GM12891 (cell line): ENCODE measurements at regions not wholly inside any gene's neighbourhood (a gene's known extent, or its start where the extent isn't known, plus 50 kb on each side); places are given as distances from the start of the nearest gene placed in this dataset.

Source experiments
- DNase-seq: peaks from one replicate; pipeline ENCODE4 v3.0.0; 2011; ENCODE audit warnings: low spot score; ENCODE audit not compliant: insufficient read length
- FAIRE-seq: peaks from 2 replicates; lab custom pipeline; 2011; peaks lifted over from hg19 to GRCh38; lab: Jason Lieb, UNC
- PAX5 ChIP-seq: IDR thresholded peaks from 2 replicates; pipeline ENCODE4 v1.6.1; 2011; ENCODE audit warnings: low read length, moderate library complexity, mild to moderate bottlenecking; ENCODE audit not compliant: insufficient read depth, severe bottlenecking
- POLR2A ChIP-seq: IDR thresholded peaks from 2 replicates; pipeline ENCODE4 v1.6.1; 2011; ENCODE audit warnings: low read depth, low read length, control low read depth
- POLR2AphosphoS5 ChIP-seq: IDR thresholded peaks from 2 replicates; pipeline ENCODE4 v1.6.1; 2011; ENCODE audit warnings: low read depth, low read length, control low read depth
- POU2F2 ChIP-seq: IDR thresholded peaks from 2 replicates; pipeline ENCODE4 v1.6.1; 2011; ENCODE audit warnings: low read depth, mild to moderate bottlenecking, control low read depth, low read length, moderate library complexity
- SPI1 ChIP-seq: IDR thresholded peaks from 2 replicates; pipeline ENCODE4 v1.6.1; 2011; ENCODE audit warnings: low read depth, low read length, control low read depth
- TAF1 ChIP-seq: IDR thresholded peaks from 2 replicates; pipeline ENCODE4 v1.6.1; 2011; ENCODE audit warnings: low read depth, low read length, control low read depth

DNA sequence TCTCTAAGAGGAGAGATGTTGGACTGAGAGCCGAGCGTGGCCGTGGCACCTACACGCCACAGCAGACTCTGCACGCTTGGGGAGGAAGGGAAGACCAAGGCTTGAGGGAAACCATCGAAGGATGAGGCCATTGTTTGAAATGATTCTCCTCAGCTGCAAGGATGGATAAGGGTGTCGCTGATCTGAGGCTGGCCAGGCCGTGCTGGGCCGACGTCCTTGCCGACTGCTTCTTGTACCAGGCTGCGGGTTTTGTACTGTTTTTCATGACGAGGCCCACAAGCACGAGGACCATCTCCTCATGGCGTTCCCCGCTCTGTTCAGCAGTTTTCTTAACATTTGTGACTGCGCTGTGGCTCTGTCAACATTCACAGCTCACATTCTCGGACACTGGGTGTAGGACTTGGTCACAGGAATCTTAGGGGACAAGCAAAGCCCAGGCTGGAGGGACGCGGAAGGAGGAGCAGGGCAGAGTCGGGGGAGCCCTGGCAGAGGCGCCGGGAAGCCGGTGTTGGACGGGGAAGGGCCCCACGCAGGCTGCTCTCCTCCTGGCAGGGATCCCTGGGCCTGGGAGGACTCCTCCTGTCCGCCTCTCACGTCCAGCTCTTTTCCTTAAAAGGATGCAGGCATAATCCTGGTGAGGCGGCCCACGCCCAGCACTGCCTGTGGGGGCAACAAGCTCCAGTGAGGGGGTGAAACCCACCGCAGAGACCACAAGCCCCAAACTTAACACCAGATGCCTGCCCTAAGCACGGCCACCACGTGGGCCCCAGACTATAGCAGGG lies 259.0 kb upstream of the SALL3 start:
- no peak for FAIRE-seq

DNA sequence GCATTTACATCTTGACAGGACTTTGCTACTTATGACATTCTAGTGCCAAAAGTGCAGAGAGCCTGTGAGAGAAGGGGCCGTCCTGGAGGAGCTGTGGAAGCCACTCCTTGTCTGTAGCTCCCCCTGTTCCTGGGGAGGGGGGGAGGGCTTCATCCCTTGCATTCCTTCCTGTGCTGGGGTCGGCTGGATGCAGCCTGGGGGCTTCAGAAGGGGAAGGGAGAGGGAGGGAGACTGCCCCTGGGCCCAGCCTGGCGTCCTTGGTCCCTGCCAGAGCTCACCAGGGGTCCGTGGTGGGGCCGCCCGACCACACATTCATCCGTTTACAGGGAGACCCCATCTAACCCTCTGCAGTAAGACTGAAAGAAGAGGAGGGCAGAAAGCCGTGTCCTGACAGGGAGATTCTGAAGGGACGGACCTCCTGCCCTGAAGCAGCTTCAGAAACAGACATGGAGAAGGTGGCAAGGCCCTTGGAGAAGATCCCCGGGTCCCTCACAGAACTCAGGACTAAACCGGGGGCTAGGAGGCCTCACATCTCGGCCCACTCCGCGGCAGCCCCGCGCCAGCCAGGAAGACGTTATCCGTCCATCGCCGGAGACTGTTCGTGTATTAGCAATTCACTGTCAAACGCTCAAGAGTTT lies 258.3 kb upstream of the SALL3 start:
- FAIRE-seq (no peak), DNase-seq (no peak)
- TF ChIP-seq POLR2AphosphoS5 (no peak), POU2F2 (no peak), SPI1 (no peak), POLR2A (no peak), TAF1 (no peak), PAX5 (no peak)

More for the DNA sequence above, 259.0 kb upstream of the SALL3 start:
- DNase-seq, result no peak
- TF ChIP-seq SPI1, result no peak
- TF ChIP-seq TAF1, result no peak
- no peak for TF ChIP-seq PAX5
- TF ChIP-seq POU2F2, result no peak
- TF ChIP-seq POLR2A, result no peak
- no peak for TF ChIP-seq POLR2AphosphoS5

DNA sequence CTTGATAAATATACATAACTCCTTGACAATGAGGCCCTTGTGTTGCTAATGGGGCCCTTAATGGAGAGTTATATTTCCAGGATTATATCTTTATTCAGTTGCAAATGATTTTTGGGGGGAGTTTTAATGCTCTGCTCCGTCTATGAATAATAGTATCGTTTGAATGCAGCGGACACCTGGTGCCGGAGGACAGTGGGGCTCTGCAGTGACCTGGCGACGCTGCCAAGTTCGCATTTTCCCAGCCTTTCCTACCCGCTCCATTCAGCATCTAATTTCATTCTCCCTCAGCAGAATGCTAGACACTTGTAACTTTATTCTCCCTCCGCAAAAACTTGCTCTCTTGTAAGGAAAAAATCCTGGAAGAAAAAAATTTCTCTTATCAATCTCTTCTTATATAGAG lies 257.6 kb upstream of the SALL3 start:
- TF ChIP-seq TAF1 (no peak), POLR2AphosphoS5 (no peak), POLR2A (no peak), POU2F2 (no peak), SPI1 (no peak), PAX5 (no peak)
- DNase-seq (no peak), FAIRE-seq (no peak)

DNA sequence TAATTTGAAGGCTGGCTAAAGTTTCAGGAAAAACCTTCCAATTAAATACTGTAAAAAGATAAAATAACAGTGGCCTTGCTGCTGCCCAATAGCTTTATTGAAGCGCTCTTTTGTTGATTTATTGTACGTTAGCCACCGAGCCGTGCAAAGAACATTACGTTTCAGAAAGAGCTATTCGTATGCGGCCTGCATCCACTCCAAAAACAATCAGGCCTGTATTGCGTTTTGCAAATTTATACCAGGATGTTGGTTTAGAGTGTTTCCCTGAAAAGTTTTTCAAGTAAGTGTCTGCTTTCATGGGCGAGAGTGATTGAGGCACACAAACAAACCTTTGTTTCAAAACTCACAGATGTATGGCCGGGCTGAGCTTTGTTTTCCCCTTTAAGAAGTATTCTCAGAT lies 257.2 kb upstream of the SALL3 start:
- DNase-seq (no peak), FAIRE-seq (no peak)
- TF ChIP-seq POU2F2, result no peak
- TF ChIP-seq SPI1, result no peak
- TF ChIP-seq TAF1, result no peak
- TF ChIP-seq POLR2AphosphoS5, result no peak
- no peak for TF ChIP-seq POLR2A
- TF ChIP-seq PAX5, result no peak

DNA sequence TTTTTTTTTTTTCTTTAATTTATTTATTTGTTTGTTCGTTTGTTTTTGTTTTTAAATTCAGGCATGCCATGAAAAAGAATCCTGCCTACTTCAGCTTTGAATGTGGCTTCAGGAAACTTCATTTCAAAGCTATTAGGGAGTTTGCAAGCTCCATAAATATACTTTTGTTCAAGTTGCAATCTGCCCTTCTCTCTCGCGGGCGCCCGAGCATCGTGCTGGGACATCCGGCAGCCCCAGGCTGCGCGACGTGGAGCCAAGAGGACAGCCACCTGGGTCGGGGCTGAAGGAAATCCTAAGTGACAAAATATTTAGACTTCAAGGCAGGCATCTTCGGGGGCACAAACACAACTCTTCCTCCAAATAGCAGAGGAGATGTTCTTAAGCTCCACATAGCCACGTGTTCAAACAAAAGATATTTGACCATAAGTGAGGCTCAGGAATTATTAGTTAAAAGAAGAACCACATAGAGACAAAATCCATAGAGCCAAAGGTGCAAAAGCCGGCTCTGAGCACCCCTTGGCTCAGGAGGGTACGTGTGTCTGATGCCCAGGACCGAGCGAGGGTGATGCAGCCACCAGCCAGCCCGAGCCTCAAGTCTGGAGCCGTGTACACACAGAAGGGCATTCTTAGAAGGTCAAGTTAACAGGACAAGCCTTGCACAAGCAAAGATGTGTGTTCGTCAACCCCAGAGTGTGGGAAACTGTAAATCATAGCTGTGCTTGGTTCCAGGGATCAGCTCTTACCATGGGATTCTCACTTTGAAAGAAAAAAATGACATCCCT lies 256.5 kb upstream of the SALL3 start:
- FAIRE-seq, result no peak

DNA sequence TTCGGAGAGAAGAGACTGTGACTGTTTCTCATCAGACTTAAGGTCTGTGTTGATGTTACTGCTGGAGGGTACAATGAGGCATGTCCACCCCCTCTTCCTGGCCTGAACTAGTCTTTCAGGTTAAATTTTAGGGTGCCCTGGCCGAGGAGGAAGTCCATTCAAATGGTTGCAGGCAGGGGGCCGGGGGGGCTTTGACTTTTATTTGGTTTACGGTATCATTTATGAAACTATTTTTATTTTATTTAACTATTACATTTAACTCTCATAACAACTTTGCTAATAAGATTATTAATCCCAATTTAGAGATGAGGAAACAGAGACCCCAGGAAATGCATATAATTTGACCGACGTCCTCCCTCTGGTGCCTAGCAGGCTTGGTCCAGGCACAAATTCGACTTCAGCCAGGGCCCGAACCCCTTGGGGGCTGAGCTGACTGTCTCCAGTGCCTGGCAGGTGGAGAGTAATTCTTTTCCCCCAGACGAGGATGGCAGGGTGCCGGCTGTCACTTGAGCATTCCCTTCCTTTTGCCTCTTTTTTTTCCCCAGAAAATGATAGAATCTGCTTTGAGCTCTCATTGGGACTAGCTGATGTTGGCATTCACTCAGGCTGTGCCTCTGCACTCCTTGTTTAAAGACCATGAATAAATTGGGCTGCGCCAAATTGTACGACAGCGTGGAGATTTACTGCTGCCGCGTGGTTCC lies 255.3 kb upstream of the SALL3 start:
- DNase-seq (no peak), FAIRE-seq (no peak)
- no peak for TF ChIP-seq POU2F2

More for the DNA sequence above, 256.5 kb upstream of the SALL3 start:
- DNase-seq, result no peak
- TF ChIP-seq TAF1 (no peak), POU2F2 (no peak), POLR2A (no peak), POLR2AphosphoS5 (no peak), SPI1 (no peak), PAX5 (no peak)

DNA sequence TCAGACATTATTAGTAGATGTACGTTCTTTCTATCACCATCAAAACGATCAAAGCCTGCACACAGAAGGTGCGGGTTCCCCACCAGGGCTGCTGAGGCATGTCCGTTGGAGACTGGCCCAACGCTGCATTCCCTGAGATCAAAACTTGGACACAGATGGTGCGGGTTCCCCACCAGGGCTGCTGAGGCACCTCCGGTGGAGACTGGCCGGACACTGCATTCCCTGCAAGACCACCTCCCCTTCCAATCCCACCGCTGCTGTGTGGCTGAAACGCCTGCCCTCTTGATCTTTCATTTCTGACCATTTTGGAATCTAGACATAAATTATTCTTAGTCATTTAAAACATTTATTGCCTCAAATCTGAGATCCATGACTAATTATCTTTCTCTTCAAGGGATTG lies 254.2 kb upstream of the SALL3 start:
- no peak for TF ChIP-seq POU2F2
- TF ChIP-seq POLR2A, result no peak
- no peak for TF ChIP-seq POLR2AphosphoS5
- no peak for TF ChIP-seq PAX5
- no peak for TF ChIP-seq SPI1
- no peak for TF ChIP-seq TAF1
- FAIRE-seq (no peak), DNase-seq (no peak)

DNA sequence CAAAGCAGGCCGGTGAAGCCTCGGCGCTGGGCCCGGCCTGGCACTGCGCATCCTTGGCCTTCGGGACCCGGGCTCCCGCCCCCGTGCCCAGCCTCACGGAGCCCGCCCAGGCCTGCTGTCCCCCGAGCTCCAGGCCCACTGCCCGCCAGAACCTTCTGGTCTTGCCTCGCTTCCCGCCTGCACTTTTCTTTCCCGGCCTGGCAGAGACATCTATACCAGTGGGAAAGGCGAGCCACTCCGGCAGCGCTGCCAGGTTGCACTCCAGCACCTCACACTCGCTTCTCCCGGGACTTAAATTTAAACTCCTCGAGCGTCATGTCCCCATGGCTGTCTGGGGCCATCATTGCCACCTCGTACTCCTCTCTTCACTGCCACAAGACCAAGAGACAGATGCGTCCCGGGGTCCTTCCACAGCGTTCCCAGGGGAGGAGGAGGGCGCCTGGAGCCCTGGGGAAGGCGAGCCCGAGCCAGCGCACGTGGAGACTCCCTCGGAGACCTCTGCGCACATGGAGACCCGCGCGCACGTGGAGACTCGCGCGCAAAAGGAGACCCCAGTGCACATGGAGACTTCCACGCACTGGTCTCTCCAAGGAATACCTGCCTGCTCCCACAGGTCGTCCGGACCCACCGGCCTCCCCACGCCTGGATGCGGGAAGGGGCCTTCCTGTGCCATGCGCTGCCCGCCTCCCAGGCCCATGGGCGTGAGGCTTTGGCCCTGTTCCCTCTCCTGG lies 253.1 kb upstream of the SALL3 start:
- FAIRE-seq (no peak), DNase-seq (no peak)
- no peak for TF ChIP-seq POU2F2
- TF ChIP-seq POLR2A, result no peak
- no peak for TF ChIP-seq TAF1
